ENCODE measurements at regions not wholly inside any gene's neighbourhood (a gene's known extent, or its start where the extent isn't known, plus 50 kb on each side); places are given as distances from the start of the nearest gene placed in this dataset.

DNA sequence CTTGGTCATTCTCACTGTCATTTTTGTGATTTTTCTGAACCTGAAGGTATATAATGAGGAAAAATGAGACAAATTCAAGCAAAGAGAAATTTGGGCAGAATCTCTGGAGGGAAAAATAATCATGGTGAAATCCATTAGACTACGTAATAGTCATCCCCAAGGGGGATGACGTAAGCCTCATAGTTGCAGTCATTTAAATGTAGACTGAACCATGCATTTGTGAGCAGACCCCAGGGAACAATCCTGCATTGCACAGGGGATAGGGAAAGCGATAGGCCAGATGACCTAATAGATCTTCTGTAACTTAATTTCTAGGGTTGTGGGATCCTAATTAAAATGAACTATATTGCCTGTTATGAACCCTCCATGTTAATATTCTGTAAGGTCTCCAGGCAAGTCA, 167.4 kb upstream of the C1orf21 start:
- TF ChIP-seq POLR2A (IDR thresholded peaks at IDR 0.05; ENCODE audit: low read length): no peak
- no peak for TF ChIP-seq GATA1 (IDR thresholded peaks at IDR 0.05; ENCODE audit: low read depth, low read length)
- DNase-seq: no peak

GRCh38 chr1:184219883-184220282, 166.9 kb upstream of the C1orf21 start:
- no peak for DNase-seq
- TF ChIP-seq POLR2A (IDR thresholded peaks at IDR 0.05; ENCODE audit: low read length) (no peak), GATA1 (IDR thresholded peaks at IDR 0.05; ENCODE audit: low read depth, low read length) (no peak)

DNA sequence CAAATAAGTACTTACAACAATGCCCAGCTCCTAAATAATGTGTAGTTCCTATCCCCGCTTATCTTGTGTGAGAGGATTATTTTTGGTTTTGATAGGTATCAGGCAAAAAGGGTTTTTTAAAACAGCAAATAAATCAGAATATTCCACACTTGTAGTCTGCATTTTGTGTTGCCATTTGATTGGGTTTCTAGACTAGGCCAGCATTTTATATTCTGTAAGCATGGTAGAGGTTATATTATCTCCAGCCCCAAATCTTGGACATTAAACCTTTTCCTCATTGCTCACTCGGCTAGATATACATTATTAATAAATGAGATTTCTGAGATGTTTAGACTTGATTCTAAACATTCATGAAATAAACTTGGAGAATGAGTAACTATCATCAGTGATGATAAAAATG, 165.7 kb upstream of the C1orf21 start:
- no peak for DNase-seq
- TF ChIP-seq GATA1 (IDR thresholded peaks at IDR 0.05; ENCODE audit: low read depth, low read length): no peak

GRCh38 chr1:184222652-184223052, 164.2 kb upstream of the C1orf21 start:
- DNase-seq: peak; percentile 24 to 62
- TF ChIP-seq POLR2A (IDR thresholded peaks at IDR 0.05; ENCODE audit: low read length): no peak

DNA sequence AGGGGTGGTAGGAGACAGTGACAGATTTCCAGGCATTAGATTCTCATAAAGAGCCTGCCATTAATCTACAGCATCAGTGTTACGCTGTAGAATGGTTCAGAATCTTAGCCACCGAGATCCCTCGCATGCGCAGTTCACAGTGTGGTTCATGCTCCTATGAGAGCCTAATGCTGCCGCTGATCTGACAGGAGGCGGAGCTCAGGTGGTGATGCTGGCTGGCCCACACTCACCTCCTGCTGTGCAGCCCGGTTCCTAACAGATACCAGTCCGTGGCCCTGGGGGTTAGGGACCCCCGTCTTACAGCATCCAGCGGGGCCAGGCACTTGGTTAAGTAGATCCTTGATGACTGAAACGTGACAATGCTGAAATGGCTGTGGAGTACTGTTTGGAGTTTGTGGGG, 163.6 kb upstream of the C1orf21 start:
- TF ChIP-seq POLR2A (IDR thresholded peaks at IDR 0.05; ENCODE audit: low read length): no peak
- TF ChIP-seq GATA1 (IDR thresholded peaks at IDR 0.05; ENCODE audit: low read depth, low read length): no peak
- DNase-seq: peak in 1 of 2 experiments; percentile 4

DNA sequence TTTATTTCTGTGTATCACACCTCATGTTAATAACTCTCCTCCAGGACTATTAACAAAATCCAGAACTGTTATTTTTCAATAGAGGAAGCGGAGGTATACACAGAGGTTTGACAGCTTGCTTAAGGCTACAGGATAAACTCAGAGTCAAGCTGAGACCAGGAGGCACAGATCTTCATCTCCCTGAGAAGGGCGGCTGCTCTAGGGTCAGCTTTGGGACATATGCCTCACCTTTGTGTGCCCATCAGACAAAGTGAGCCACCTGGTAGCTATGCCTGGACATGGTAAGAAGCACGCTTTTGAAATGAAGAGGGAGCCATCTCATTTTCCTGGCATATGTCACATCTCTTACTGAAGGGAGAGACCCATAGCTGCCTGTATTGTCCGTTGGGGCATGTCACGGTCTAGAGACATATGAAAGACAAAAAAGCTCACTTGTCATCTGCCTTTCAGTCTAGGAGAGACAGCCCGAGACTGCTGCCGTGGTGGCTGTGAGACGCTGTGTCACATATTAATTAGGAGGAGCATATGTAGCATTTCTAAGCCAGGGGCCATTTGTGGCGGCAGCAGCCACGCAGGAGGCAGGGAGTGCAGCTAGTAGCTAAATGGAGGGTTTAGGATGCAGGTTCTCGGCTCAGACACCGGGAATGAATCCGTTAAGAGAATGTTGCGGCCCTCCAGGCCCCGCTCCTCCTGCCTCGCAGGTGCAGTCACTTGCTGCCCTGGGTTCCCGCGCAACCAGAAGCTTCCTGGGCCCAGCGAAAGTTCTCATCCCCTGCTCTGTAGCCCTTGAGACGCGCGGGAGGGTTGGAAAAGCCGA, 161.3 kb upstream of the C1orf21 start:
- no peak for DNase-seq
- TF ChIP-seq GATA1 (IDR thresholded peaks at IDR 0.05; ENCODE audit: low read depth, low read length) (no peak), POLR2A (IDR thresholded peaks at IDR 0.05; ENCODE audit: low read length) (no peak)

DNA sequence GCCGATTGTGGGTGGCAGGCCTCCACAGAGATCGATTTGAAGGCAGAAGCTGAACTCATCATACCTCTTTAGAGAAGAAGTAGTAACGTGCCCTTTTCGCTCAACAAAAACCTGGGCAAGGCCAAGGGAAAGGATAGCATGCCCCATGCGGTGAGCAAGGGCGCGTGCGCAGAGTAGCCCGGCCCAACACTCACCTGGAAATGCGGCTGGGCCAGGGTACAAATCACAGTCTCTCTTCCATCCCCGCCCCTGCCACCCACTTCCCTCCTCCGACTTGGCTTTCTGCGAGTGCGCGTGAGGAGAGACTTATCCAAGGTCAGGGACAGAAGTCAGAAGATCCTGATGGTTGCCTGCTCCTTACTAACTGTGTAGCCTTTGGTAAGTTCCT, 160.7 kb upstream of the C1orf21 start:
- no peak for DNase-seq
- TF ChIP-seq GATA1 (IDR thresholded peaks at IDR 0.05; ENCODE audit: low read depth, low read length) (no peak), POLR2A (IDR thresholded peaks at IDR 0.05; ENCODE audit: low read length) (no peak)

GRCh38 chr1:184228558-184228957, 158.3 kb upstream of the C1orf21 start:
- DNase-seq: no peak
- TF ChIP-seq GATA1 (IDR thresholded peaks at IDR 0.05; ENCODE audit: low read depth, low read length) (no peak), POLR2A (IDR thresholded peaks at IDR 0.05; ENCODE audit: low read length) (no peak)

DNA sequence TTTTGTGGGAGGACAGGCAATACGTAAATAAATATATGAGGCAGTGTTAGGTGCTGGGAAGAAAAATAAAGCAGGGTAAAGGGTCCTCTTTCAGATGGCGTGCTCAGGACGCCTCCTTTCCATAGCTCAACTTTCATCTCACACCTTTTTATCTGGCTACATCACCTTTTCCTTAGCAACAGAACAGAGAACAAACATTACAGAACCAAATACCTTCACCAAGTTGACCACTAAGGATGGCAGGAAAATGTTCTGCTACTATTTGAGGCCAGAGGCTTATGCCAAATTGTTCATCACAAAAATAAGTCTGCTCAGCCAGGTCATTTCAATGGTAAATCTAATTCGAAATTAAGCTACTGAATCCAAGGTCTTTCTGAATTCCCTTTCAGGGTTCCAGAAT, 149.2 kb upstream of the C1orf21 start:
- TF ChIP-seq POLR2A (IDR thresholded peaks at IDR 0.05; ENCODE audit: low read length) (no peak), GATA1 (IDR thresholded peaks at IDR 0.05; ENCODE audit: low read depth, low read length) (no peak)
- no peak for DNase-seq

GRCh38 chr1:184241446-184241845, 145.4 kb upstream of the C1orf21 start:
- no peak for DNase-seq
- no peak for TF ChIP-seq GATA1 (IDR thresholded peaks at IDR 0.05; ENCODE audit: low read depth, low read length)

DNA sequence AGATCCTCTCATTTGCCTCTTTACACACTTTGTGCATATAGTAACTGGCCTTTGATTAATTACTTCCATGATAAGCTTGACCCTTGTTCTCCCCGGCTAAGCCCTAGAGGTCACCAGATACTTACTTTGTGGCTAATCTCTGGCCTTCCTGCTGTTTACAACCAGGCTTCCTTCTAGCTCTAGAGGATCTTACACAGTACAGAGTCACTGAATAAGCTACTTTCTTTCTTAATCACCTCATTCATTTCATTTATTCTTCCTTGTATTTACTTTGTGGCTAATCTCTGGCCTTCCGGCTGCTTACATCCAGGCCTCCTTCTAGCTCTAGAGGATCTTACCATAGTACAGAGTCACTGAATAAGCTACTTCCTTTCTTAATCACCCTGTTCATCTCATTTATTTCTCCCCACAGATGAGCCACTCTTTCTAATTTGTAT, 144.3 kb upstream of the C1orf21 start:
- TF ChIP-seq POLR2A (IDR thresholded peaks at IDR 0.05; ENCODE audit: low read length): no peak
- no peak for TF ChIP-seq GATA1 (IDR thresholded peaks at IDR 0.05; ENCODE audit: low read depth, low read length)
- peak; percentile 27 to 47 for DNase-seq

DNA sequence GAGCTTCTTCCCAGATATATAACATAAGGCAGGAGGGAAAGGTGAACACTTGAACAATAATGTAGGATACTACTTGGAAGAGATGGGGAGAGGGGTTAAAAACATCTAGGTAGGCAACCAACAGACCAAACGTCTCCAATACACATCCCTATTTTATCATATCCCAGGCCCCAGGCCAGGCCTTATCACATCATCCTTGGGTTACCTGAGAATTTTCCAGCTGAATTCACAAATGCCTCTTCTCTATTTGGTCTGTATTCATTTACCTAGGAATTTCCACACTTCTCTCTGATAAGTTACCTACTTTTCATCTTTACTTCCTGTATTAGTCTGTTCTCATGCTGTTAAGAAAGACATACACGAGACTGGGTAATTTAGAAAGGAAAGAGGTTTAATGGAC, 141.9 kb upstream of the C1orf21 start:
- DNase-seq: no peak
- TF ChIP-seq POLR2A (IDR thresholded peaks at IDR 0.05; ENCODE audit: low read length): no peak
- no peak for TF ChIP-seq GATA1 (IDR thresholded peaks at IDR 0.05; ENCODE audit: low read depth, low read length)

GRCh38 chr1:184247671-184248070, 139.2 kb upstream of the C1orf21 start:
- DNase-seq: no peak
- TF ChIP-seq POLR2A (IDR thresholded peaks at IDR 0.05; ENCODE audit: low read length) (no peak), GATA1 (IDR thresholded peaks at IDR 0.05; ENCODE audit: low read depth, low read length) (no peak)

- TF ChIP-seq POLR2A (IDR thresholded peaks at IDR 0.05; ENCODE audit: low read length) (no peak), GATA1 (IDR thresholded peaks at IDR 0.05; ENCODE audit: low read depth, low read length) (no peak)
- DNase-seq: no peak
Observed at GRCh38 chr1:184253921-184254320, 132.9 kb upstream of the C1orf21 start.

- DNase-seq: no peak
- TF ChIP-seq POLR2A (IDR thresholded peaks at IDR 0.05; ENCODE audit: low read length): no peak
Observed at GRCh38 chr1:184254849-184255248, 132.0 kb upstream of the C1orf21 start.

- TF ChIP-seq GATA1 (IDR thresholded peaks at IDR 0.05; ENCODE audit: low read depth, low read length) (no peak), POLR2A (IDR thresholded peaks at IDR 0.05; ENCODE audit: low read length) (no peak)
- no peak for DNase-seq
Observed at GRCh38 chr1:184255560-184255959, 131.3 kb upstream of the C1orf21 start.
